GM21576 (cell line): ENCODE measurements at regions not wholly inside any gene's neighbourhood (a gene's known extent, or its start where the extent isn't known, plus 50 kb on each side); places are given as distances from the start of the nearest gene placed in this dataset.
A peak's percentile ranks its signal among the peaks of the same experiment; 100 is the strongest.

ENCODE experiments used
- ATAC-seq: cut with Tn5 transposase; IDR thresholded peaks from one replicate; pipeline ENCODE4 v1.9.1; 2021; ENCODE audit warnings: mild to moderate bottlenecking, moderate library complexity; ENCODE audit not compliant: unreplicated experiment

DNA sequence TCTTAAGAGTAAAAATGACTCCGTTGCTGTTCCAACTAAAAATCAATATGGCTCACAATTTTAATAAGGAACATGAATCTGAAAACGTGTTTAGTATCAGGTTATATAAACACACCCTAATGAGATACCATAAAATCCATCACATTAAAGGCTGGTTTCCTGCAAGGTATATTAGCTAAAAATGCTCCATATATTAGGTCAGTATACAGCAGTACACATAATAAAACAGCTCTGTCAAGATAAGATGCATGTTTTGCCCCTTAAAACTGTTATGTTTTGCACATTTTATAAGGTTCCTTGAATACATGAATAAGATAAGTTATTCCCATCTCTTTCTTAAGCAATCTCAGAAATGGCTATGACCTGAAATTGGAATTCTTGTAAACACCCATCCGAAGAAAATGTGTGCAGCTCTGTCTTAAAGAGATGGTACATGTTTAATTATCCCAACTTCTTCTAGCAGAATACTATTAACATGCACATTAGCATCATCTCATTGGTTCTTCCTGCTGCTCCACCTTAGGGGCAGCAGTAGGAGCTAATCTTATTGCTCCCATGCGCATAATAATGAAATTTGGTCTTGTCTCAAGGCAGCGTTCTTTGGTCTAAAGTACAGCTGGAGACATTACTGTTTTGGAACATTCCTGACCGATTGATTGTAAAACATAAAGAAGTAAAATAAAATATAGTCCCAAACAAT is 836.1 kb upstream of the FANCL start:
- ATAC-seq = no peak

DNA sequence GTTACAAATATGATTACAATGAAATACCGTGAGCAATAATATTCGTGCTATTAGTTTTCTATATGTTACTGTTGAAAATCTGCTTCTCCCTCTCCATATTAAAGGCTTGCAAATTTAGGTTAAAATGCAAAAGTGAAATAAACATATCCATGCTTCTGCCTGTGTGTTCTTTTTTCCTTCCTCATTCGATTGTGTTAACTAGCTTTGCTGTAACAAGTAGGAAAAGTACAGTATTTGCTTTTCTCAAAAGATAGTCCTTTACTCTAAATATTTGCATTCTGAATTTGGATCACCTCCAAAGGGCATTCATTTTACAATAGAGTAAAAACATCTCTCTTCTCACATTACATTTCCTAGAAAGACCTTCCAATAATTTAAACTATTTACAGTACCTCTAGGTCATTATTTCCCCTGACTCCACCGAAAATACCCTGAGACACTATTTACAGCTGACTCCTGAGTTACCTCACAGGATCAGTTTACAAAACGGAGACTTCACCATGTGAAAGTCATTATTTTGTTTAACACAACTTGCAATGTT is 835.0 kb upstream of the FANCL start:
- no peak for ATAC-seq

DNA sequence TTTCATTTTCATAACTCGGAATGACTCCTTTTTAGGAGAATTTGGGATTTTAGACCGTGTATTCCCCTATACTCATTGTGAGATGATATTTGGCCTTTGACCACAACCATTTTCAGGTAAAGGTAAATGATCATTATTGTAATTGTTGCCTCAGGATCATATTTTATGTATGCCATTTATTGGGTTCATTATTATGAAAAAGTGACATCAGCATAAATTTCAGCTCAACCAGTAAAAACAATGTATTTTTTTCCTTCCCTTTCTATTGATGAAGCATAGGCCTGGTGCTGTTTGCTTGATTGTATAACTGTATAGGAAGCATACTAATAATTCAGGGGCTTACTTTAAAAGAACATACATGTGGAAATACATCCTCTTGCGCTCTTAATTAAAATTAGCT is 832.9 kb upstream of the FANCL start:
- no peak for ATAC-seq

DNA sequence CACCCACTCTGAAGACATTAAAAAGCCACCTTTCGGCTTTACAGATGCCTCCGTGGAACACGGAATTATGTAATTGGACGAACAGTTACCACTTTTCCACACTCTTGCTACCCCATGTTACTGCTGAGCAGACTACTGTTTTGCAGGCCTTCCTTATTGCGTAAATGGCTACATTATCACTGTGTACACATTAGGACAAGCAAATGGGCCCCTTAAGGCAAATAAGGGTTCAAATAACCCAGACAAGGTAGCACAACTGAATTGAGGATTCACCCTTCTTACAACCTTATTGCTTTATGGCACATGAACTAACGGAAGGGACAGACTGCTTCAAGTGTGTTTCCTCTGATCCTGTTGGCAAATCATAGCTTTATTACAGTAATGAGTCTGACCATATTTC is 832.2 kb upstream of the FANCL start:
- no peak for ATAC-seq

DNA sequence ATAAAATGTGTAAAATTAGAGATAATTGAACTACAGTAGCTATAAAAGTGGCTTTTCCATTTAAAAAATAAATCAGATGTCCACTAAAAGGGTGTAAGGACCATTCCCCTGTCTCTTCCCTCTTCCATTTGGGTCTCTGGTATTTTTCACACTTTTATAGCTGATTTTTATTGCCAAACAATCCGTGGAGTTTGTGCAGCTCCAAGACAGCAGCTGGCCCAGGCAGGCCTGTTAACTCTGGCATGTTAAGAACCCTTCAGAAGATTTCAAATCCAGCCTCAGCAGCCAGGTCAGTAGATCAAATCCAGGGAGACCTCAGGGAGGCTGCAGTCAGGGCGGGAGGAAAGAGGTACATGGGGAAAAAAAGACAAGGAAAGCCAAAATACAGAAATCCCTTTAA is 827.1 kb upstream of the FANCL start:
- no peak for ATAC-seq

DNA sequence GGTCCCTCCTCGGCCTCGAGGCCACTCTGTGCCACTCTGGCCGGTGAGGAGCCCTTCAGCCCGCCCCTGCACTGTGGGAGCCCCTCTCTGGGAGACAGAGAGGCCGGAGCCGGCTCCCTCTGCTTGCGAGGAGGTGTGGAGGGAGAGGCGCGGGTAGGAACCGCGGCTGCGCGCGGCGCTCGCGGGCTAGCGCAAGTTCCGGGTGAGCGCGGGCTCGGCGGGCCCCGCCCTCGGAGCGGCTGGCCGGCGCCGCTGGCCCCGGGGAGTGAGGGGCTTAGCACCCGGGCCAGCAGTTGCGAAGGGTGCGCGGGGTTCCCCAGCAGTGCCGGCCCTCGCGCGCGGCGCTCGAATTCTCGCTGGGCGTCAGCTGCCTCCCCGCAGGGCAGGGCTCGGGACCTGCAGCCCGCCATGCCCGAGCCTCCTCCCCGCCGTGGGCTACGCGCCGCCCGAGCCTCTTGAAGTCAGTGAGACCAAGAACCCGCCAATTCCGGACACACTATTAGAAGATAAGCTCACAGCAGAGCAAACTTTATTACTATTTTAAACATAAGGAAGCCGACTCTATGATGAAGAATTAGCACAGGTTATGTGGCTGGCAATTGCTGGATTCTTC is 825.8 kb upstream of the FANCL start:
- ATAC-seq = no peak

DNA sequence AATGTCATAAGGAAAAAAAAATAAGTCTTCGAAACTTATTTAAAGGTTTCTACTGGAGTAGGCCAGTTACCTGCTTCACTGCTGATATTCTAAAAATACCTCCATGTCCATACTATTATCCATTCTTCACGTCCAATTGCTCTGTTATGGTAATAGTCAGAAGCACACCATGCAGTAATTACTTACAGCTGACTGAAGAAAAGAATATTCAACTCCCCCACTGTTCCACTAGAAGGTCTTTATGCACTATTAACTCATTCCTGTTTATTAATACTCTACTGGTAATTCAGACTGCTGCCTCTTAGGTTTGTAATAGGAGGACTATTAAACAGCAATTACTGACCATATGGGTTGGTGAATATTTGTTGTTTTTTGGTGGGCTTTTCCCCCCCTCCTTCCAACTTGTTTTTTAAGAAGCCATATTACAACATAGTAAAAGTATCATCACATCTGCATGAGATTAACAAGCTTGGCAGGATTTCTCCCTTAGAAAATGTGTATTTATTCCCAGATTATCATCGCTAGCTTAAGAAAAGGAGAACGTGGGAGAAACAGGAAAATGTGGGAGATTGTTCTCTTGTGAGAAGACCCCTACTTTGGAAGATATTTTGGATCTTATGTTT is 806.4 kb upstream of the FANCL start:
- ATAC-seq = no peak

DNA sequence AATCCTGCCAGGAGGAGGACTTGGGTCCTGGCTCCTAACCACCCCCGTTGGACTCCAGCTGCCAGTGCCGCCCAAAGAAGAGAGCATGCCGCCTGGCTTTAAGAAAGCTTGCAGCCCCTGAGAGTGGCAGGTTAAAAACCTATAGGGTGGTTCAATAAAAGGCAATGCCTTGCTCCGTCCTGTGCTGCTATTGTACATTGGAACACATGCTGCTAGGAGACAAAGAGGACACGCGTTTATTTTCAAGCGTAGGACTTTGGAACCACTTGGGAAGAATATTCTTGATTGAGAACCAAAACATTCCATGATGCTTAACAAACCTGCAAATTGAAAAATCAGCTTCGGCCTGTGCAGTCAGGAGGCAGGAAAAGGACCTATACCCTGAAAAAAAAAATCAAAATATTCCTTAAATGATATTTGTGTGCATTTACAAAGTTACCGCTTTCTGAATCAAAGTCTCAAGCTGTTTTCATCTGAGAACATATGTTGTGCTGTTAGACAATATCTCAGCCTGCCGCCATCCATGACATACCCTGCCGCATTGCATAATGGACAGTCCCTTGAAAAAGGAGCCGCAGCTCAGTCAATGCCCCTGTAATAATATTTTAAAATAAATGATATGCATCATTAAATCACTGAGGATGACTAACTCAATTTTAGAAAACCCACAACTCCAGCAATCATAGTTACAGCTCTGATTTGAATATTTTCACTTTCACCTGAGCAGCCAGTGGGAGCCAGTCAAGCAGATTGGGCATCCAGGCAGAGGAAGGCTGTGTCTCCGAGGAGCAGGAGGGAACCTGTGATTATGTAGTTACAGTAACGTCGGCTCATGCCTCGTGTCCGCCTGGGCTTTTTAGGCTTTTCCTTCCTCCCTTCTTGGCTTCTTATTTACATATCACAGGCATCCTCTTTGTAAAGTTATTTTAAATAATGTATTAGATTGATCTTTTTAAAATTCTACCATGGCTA is 805.6 kb upstream of the FANCL start:
- no peak for ATAC-seq

DNA sequence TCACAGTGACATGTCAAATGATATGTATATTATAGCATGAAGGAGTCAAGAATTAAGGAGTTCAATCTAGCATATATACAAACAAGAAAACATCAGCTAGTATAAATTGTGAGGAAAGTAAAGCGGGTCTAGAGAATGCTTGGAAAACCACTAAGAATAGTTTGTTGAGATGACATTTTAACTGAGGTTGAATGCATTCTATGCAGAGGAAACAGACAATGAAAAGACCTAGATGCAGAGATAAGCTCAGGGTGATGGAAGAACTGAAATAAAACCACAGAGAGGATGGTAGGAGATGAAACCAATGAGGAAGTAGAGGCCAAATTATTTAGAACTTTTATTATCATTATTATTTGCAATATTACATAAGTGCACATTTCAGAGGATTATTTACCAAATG is 803.6 kb upstream of the FANCL start:
- no peak for ATAC-seq

DNA sequence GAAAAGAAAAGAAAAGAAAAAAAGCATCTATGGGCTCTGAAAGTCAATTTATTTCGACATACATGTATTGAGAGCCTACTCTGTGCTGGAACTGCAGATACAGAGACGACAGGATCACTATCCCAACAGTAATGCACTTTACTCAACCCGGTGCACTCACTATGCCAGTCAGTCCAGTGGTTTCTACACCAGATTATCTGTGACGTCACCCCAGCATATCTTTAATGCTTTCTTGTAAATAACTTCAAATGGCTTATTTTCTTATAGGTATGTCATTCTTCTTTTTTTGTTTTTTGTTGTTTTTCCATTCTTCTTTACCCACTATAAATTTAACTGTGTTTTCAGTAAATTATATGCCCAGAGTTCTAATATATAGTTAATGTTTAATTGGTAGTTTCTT is 800.0 kb upstream of the FANCL start:
- ATAC-seq = no peak

DNA sequence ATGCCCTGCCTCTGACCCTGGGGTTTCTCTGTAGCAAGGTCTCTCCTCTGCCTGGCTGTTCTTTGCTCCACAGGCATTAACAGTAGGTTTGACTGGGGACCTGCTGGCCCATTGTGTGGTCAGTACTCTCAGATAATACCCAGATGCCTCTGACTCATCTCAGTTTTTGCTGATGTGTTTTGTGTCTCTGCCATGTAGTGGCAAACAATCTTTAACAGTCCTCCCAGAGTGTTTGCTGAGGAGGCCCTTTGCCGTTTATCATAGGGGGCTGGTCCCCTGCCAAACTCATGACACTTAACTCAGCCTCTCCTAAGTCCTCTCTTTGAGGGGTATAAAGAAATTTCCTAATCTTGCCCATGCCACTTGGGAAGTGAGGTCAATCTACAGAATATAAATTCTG is 793.7 kb upstream of the FANCL start:
- ATAC-seq = no peak

DNA sequence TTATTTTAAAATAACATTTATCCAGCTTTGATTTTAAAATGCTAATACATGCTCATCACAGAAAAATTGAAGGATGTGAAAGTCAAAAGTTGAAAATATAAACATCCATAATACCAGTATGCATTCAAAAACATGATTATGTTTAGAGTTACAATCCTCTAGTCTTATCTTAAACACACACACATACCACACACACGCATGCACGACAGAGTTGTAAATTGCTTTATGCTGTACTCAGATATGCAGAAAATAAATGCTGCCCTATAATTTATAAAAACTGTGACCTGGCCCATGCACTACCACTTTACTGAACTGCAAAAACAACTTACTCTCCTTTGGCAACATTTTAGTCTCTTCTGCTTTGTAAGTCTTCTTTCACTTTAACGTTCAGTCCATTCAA is 793.0 kb upstream of the FANCL start:
- ATAC-seq = no peak

DNA sequence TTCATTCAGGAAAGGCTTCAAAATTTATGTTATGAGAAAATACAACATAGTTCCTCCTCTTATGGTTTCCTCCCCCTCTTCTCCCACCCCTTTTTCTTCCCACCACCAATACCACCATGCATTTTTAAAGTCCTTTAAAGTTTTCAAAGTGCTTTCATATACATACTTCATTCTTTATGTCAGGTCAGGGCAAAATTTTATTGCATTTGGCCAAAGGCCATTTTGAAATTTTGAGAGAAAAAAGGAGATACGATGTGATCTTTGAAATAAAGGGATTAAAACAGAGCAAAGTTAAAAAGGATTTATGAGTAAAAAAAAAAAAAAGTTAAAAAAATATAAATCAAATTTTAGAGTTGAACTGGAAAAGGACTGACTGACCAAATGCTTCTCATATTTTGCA is 792.5 kb upstream of the FANCL start:
- ATAC-seq = no peak

DNA sequence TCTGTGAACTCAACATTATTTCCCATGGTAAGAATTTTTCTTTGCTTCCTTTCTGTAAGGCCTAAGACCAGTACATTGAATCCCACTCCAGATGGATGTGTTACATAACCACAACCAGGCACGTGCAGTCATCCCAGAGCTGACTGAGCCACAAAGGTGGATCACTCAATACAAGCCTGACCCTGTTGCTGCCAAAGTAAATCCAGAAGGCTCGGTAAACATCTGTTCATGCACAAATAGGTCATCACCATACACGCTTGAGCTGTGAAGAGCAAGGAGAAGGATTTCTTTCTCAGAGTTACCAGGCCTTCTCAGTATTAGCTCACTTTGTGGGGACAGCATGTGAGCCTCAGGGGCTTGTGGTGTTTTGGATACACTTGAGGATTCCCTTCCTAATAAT is 791.4 kb upstream of the FANCL start:
- no peak for ATAC-seq

DNA sequence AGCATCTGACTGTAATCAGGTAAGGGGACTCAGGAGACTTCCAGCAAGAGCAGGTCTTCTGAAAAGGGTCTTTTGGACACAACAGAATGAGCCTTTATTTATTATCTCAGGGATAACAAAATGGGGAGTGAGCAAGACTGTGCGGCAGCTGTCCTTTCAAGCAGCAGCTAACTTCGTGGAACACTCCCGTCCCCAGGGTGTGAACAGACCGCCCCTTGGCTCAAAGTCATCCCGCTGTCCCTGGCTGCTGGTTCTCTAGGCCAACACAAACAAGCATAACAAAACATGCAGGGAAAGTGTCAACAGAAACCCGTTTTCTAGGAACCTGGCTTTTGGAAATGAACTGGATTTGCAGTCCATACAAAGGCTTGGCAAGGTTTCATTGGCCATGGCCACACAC is 787.9 kb upstream of the FANCL start:
- ATAC-seq = no peak

DNA sequence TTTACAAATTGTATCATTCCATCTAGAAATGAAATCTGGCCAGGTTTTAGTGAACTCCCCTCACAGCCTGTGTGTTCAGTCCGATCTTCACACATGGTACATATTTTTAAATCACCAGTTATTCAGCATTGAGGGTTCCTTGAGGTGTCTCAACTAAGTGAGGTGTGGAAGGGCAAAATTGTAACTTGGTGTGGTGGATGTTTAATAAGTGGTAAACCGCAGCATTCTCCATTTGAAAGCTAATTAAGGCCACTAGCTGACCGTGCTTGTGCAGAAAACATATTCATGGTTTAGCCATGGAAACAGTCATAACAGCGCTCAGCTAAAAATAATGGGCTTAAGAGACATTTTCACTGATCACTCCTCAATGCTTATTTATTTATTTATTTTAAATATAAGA is 786.2 kb upstream of the FANCL start:
- no peak for ATAC-seq

DNA sequence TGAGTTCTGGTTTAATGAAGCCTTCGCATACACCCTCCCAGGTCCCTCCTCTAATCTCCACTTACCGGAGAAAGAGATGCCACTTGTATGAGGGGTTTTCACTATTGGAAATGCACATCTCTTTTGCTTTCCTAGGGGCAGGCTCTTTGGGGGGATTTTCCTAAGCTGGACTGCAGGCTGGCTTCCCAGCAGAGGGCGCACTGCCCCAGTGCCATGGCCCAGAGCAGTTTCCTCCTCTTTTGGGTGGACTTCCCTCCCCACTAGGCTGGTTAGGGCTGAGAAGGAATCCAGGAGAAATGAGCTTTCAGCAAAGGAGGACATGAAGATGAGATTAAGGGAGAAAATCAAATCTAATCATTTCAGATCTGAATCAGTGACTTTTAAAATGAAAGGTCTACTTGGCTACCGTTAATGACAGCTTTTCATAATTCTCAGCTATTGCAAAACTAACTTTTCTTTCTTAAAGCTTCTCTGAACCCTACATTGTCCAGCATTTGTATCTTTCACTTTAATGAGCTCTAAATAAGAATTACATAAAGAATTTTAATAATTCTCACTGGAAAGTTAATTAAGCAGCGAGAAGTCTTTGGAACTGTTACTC is 784.1 kb upstream of the FANCL start:
- ATAC-seq = peak; percentile 79

DNA sequence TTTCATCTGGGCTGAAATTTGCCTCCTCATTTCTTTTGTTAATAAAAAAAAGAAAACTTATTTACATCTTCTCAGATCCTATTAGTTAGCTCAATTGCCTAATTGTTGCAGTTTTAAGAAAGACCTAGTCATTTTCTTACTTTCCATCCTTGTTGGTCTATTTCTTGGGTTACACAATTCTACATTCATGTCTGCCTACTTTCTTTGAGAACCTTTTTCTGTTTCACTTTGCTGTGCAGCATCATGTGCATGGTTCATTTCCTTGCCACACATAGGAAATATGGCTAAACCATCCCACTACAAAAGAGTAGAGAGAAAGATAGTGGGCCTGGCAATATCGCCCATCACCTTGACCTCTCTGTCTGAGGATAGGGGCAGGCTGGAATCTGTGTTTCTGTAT is 780.7 kb upstream of the FANCL start:
- no peak for ATAC-seq

DNA sequence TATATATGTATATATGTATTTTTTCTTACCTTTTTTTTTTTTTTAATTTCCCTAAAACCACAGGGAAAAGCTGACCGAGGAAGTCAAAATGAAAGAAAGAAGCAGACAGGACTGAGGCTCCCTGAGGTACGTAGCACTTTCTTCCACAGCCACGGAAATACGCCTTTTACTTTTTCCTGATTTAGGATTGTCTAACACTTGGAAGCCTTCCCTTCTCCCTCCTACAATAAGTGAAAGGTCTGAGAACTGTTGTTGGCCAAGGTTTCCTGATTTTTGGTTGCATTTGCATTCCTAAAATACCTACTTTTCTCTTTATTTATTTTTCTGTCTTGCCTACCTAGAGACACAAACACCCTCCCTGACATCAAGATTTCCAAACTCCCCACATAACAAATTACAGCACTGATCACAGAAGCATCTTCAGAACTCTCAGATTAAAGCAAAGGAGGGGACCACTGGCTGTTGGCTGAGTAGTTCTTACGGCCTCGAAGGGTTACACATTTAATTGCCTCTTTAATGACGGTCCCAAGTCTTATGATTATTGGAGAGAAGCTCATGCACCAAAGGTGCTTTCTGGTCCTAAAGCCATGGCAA is 778.5 kb upstream of the FANCL start:
- ATAC-seq = no peak

DNA sequence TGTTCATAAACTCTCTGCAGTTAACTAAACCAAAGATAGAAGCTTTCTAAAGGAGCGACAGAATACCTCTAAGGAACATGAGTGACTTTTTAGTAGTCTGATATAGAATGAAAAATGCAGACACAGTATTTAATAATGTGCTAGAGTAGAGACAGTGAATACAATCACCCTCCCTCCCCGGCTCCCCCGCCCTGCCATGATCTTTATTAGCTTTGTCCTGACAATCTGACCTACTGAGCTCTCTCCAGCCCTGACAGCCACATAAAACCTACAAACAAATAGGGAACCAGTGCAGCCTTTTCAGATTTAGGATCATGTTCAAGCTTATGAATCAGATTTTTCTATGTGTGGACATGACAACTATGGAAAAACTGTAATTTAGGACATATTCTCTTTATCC is 777.6 kb upstream of the FANCL start:
- no peak for ATAC-seq
